Osteocyte (in vitro differentiated cells): ENCODE measurements at regions not wholly inside any gene's neighbourhood (a gene's known extent, or its start where the extent isn't known, plus 50 kb on each side); places are given as distances from the start of the nearest gene placed in this dataset.

Experiments
- DNase-seq: peaks from one replicate; pipeline ENCODE4 v3.0.0; 2021; ENCODE audit warnings: mixed read lengths; ENCODE audit not compliant: unreplicated experiment; ENCODE audit errors: extremely low spot score
- H3K27ac Mint-ChIP-seq: one replicate; pipeline ENCODE4 v1.8.0; 2021; ENCODE audit warnings: mild to moderate bottlenecking, mixed read lengths; ENCODE audit not compliant: unreplicated experiment
- H3K27me3 Mint-ChIP-seq: one replicate; pipeline ENCODE4 v1.8.0; 2021; ENCODE audit warnings: mixed read lengths; ENCODE audit not compliant: unreplicated experiment
- H3K36me3 Mint-ChIP-seq: one replicate; pipeline ENCODE4 v1.8.0; 2021; ENCODE audit warnings: mixed read lengths; ENCODE audit not compliant: unreplicated experiment
- H3K4me1 Mint-ChIP-seq: one replicate; pipeline ENCODE4 v1.8.0; 2021; ENCODE audit warnings: mixed read lengths; ENCODE audit not compliant: unreplicated experiment
- H3K4me3 Mint-ChIP-seq: one replicate; pipeline ENCODE4 v1.8.0; 2021; ENCODE audit warnings: mild to moderate bottlenecking, moderate library complexity, mixed read lengths; ENCODE audit not compliant: unreplicated experiment
- H3K9me3 Mint-ChIP-seq: one replicate; pipeline ENCODE4 v1.8.0; 2021; ENCODE audit warnings: mixed read lengths; ENCODE audit not compliant: unreplicated experiment
- TF ChIP-seq, protein P1 (sequence below): fragments of 200-600 bp; sonication (generic); IDR thresholded peaks from 2 replicates; pipeline ENCODE4 v1.5.0; 2021; ENCODE audit warnings: antibody characterized with exemption, mild to moderate bottlenecking, moderate library complexity

GRCh38 chr14:65922142-65922541, 509.6 kb downstream of the FUT8 start:
- H3K4me3 Mint-ChIP-seq = no peak overlapping the region
- TF ChIP-seq, protein P1, sequence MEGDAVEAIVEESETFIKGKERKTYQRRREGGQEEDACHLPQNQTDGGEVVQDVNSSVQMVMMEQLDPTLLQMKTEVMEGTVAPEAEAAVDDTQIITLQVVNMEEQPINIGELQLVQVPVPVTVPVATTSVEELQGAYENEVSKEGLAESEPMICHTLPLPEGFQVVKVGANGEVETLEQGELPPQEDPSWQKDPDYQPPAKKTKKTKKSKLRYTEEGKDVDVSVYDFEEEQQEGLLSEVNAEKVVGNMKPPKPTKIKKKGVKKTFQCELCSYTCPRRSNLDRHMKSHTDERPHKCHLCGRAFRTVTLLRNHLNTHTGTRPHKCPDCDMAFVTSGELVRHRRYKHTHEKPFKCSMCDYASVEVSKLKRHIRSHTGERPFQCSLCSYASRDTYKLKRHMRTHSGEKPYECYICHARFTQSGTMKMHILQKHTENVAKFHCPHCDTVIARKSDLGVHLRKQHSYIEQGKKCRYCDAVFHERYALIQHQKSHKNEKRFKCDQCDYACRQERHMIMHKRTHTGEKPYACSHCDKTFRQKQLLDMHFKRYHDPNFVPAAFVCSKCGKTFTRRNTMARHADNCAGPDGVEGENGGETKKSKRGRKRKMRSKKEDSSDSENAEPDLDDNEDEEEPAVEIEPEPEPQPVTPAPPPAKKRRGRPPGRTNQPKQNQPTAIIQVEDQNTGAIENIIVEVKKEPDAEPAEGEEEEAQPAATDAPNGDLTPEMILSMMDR = no peak

DNA sequence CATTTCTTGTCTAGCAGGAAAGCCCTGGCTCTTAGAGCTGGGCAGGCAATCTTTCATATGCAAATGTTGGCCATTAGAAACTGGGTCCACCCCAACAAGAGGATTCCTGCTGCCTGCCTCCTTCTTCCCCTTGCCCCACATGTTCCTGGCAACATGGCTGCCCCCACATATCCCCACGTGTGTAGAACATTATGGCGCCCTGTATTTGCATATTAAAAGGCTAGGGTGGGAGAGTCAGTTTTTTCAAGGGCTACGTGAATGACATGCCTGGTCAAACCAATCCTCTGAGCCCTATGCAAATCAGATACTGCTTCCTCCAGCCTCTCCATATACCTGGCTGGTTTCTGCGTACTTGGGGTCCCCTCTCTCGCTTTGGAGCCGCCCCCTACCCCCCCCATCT, 514.0 kb downstream of the FUT8 start:
- peaks cover 23% of the 10 kb centered on the region for H3K9me3 Mint-ChIP-seq
- no peaks in the 10 kb centered on the region for H3K4me1 Mint-ChIP-seq
- TF ChIP-seq, protein P1 = no peak
- H3K27me3 Mint-ChIP-seq = no peaks in the 10 kb centered on the region
- DNase-seq = no peak
- H3K4me3 Mint-ChIP-seq = no peak overlapping the region
- no peaks in the 10 kb centered on the region for H3K36me3 Mint-ChIP-seq
- no peak overlapping the region for H3K27ac Mint-ChIP-seq

More at GRCh38 chr14:65922142-65922541, 509.6 kb downstream of the FUT8 start:
- H3K9me3 Mint-ChIP-seq = peaks cover 22% of the 10 kb centered on the region
- no peak for DNase-seq
- no peaks in the 10 kb centered on the region for H3K4me1 Mint-ChIP-seq
- H3K27me3 Mint-ChIP-seq = no peaks in the 10 kb centered on the region
- H3K36me3 Mint-ChIP-seq = no peaks in the 10 kb centered on the region
- no peak overlapping the region for H3K27ac Mint-ChIP-seq

DNA sequence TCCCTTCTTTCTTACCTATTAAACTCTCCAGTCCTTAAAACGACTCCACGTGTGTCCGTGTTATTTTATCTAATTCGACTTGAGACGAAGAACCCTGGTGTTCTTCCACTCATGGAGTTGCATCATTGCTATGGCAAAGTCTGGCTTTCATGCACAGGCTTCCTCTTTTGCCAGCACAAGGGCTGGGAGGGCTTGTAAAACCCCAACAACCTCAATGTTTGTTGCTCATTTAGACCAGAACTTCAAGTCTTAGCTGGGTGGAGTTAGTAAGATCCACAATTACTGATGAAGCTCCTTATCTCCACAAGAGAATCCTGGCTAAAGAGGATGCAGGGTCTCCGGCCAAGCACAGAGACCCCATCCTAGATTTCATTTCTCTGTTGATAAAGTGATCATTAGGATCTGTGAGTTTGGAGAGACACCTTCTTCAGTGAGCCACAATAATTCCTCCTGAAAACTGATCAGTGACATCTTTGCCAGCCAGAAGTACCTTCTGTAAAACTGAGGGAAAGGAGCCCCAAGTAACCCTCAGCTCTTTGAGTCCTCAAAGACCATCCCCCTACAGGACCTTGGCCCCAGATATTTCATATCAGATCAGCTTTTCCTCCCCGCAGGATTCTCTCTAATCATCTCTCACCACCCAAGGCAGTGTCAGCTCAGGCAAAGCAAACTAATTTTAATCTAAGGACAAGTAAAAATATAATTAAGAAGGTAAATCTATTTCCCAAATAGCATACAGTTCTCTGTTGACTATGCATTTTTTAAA, 514.6 kb downstream of the FUT8 start:
- no peaks in the 10 kb centered on the region for H3K27me3 Mint-ChIP-seq
- DNase-seq = peak; percentile 64
- no peaks in the 10 kb centered on the region for H3K4me1 Mint-ChIP-seq
- H3K36me3 Mint-ChIP-seq = no peaks in the 10 kb centered on the region
- H3K9me3 Mint-ChIP-seq = peaks cover 21% of the 10 kb centered on the region
- H3K4me3 Mint-ChIP-seq = no peak overlapping the region
- TF ChIP-seq, protein P1 = no peak
- H3K27ac Mint-ChIP-seq = no peak overlapping the region

GRCh38 chr14:65927931-65928356, 515.4 kb downstream of the FUT8 start:
- no peak overlapping the region for H3K27ac Mint-ChIP-seq
- H3K4me1 Mint-ChIP-seq = no peaks in the 10 kb centered on the region
- no peaks in the 10 kb centered on the region for H3K27me3 Mint-ChIP-seq
- peak; percentile 70 for DNase-seq
- H3K4me3 Mint-ChIP-seq = no peak overlapping the region
- no peaks in the 10 kb centered on the region for H3K36me3 Mint-ChIP-seq
- H3K9me3 Mint-ChIP-seq = peaks cover 18% of the 10 kb centered on the region
- TF ChIP-seq, protein P1 = no peak

GRCh38 chr14:65928995-65929394, 516.5 kb downstream of the FUT8 start:
- TF ChIP-seq, protein P1 = no peak
- Mint-ChIP-seq H3K9me3 (peaks cover 13% of the 10 kb centered on the region), H3K36me3 (no peaks in the 10 kb centered on the region), H3K4me3 (no peak overlapping the region), H3K27ac (no peak overlapping the region), H3K27me3 (no peaks in the 10 kb centered on the region), H3K4me1 (no peaks in the 10 kb centered on the region)
- DNase-seq = peak; percentile 83
